ENCODE measurements at regions not wholly inside any gene's neighbourhood (a gene's known extent, or its start where the extent isn't known, plus 50 kb on each side); places are given as distances from the start of the nearest gene placed in this dataset.

GRCh38 chr1:157247005-157247763 lies 109.0 kb upstream of the ETV3 start:
- no peak for DNase-seq
- no peaks in the 10 kb centered on the region for H3K9me3 ChIP-seq (ENCODE audit: insufficient read depth, low read depth)
- ChIA-PET CTCF (no interaction called here), POLR2A (ENCODE audit: unreplicated experiment) (no interaction called here)
- no peaks in the 10 kb centered on the region for H3F3A ChIP-seq (ENCODE audit: insufficient read depth, low read depth)
- no peak overlapping the region for H3K4me3 ChIP-seq
- TF ChIP-seq EZH2 (IDR thresholded peaks at IDR 0.05; ENCODE audit: low read depth) = no peak
- TF ChIP-seq CTCF (conservative IDR thresholded peaks at IDR 0.05) = no peak
- no peak overlapping the region for H2AFZ ChIP-seq
- H3K4me2 ChIP-seq = no peak overlapping the region
- intact Hi-C loops (cut with micrococcal nuclease; ENCODE audit: unreplicated experiment) = no loop called here
- H3K9me2 ChIP-seq (ENCODE audit: insufficient read depth) = no peaks in the 10 kb centered on the region
- H3K4me1 ChIP-seq (replicated peaks; ENCODE audit: insufficient read depth) = no peaks in the 10 kb centered on the region
- H3K79me2 ChIP-seq (ENCODE audit: low read depth) = no peaks in the 10 kb centered on the region
- no TSS peak for BruUV-seq (replicated peaks)
- H3K36me3 ChIP-seq (ENCODE audit: low read depth) = no peaks in the 10 kb centered on the region
- no peak overlapping the region for H3K27ac ChIP-seq
- H3K27me3 ChIP-seq (ENCODE audit: insufficient read depth, low read depth) = 0 out of 2 replicates have a peak, but pooled peaks cover 3% of the 10 kb centered on the region
- H4K20me1 ChIP-seq (ENCODE audit: insufficient read depth) = no peaks in the 10 kb centered on the region

GRCh38 chr1:157245823-157246222 lies 107.6 kb upstream of the ETV3 start:
- intact Hi-C loops (cut with micrococcal nuclease; ENCODE audit: unreplicated experiment) = no loop called here
- H3K9me3 ChIP-seq (ENCODE audit: insufficient read depth, low read depth) = no peaks in the 10 kb centered on the region
- no peak overlapping the region for H2AFZ ChIP-seq
- H3K4me2 ChIP-seq = no peak overlapping the region
- BruUV-seq (replicated peaks) = no TSS peak
- H3K79me2 ChIP-seq (ENCODE audit: low read depth) = no peaks in the 10 kb centered on the region
- no peaks in the 10 kb centered on the region for H3F3A ChIP-seq (ENCODE audit: insufficient read depth, low read depth)
- TF ChIP-seq EZH2 (IDR thresholded peaks at IDR 0.05; ENCODE audit: low read depth) (no peak), CTCF (conservative IDR thresholded peaks at IDR 0.05) (no peak)
- no peaks in the 10 kb centered on the region for H3K4me1 ChIP-seq (replicated peaks; ENCODE audit: insufficient read depth)
- H3K9me2 ChIP-seq (ENCODE audit: insufficient read depth) = no peaks in the 10 kb centered on the region
- H4K20me1 ChIP-seq (ENCODE audit: insufficient read depth) = no peaks in the 10 kb centered on the region
- H3K27me3 ChIP-seq (ENCODE audit: insufficient read depth, low read depth) = 0 out of 2 replicates have a peak, but pooled peaks cover 3% of the 10 kb centered on the region
- H3K36me3 ChIP-seq (ENCODE audit: low read depth) = no peaks in the 10 kb centered on the region
- DNase-seq = no peak
- H3K27ac ChIP-seq = no peak overlapping the region
- CTCF ChIA-PET = no interaction called here
- H3K4me3 ChIP-seq = no peak overlapping the region
- POLR2A ChIA-PET (ENCODE audit: unreplicated experiment) = no interaction called here

GRCh38 chr1:157241185-157241538 lies 103.0 kb upstream of the ETV3 start:
- Histone ChIP-seq H3K79me2 (ENCODE audit: low read depth) (no peaks in the 10 kb centered on the region), H4K20me1 (ENCODE audit: insufficient read depth) (no peaks in the 10 kb centered on the region), H3K4me1 (replicated peaks; ENCODE audit: insufficient read depth) (no peaks in the 10 kb centered on the region), H3K9me3 (ENCODE audit: insufficient read depth, low read depth) (no peaks in the 10 kb centered on the region), H3F3A (ENCODE audit: insufficient read depth, low read depth) (no peaks in the 10 kb centered on the region), H2AFZ (no peak overlapping the region), H3K36me3 (ENCODE audit: low read depth) (no peaks in the 10 kb centered on the region), H3K4me2 (no peak overlapping the region), H3K4me3 (no peak overlapping the region), H3K9me2 (ENCODE audit: insufficient read depth) (no peaks in the 10 kb centered on the region), H3K27me3 (ENCODE audit: insufficient read depth, low read depth) (peaks cover 33% of the 10 kb centered on the region), H3K27ac (no peak overlapping the region)
- ChIA-PET POLR2A (ENCODE audit: unreplicated experiment) (no interaction called here), CTCF (no interaction called here)
- TF ChIP-seq CTCF (conservative IDR thresholded peaks at IDR 0.05) (no peak), EZH2 (IDR thresholded peaks at IDR 0.05; ENCODE audit: low read depth) (no peak)
- DNase-seq = no peak
- intact Hi-C loops (cut with micrococcal nuclease; ENCODE audit: unreplicated experiment) = no loop called here
- no TSS peak for BruUV-seq (replicated peaks)

Data from PC-9 (cell line).